NCI-H1092 treated with DMSO at 0.1 percent for 48 hours (cell line): ENCODE measurements at regions not wholly inside any gene's neighbourhood (a gene's known extent, or its start where the extent isn't known, plus 50 kb on each side); places are given as distances from the start of the nearest gene placed in this dataset.
A peak's percentile ranks its signal among the peaks of the same experiment; 100 is the strongest.

Source experiments
- DNase-seq: peaks from one replicate; lab custom pipeline; 2025; lab: John Stamatoyannopoulos, UW

DNA sequence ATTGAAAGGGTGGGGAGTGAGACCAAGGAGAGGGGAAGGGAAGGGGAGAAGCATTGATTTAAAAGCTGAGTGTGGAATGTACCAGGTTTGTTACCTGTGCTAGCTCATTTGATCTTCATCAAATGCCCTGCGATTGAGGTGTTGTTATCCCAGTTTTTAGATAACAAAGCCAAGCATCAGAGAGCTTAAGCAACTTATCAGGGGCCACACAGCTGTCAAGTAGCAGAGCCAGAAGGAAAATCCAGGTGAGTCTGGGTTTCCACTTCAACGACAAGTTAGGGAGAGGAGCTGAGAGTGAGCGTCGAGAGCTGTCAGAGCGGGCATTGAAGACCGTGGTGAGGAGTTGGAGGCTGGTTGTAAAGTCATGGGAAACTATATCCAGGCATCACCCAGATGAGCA lies 146.9 kb upstream of the IRF2BP2 start:
- DNase-seq = no peak

DNA sequence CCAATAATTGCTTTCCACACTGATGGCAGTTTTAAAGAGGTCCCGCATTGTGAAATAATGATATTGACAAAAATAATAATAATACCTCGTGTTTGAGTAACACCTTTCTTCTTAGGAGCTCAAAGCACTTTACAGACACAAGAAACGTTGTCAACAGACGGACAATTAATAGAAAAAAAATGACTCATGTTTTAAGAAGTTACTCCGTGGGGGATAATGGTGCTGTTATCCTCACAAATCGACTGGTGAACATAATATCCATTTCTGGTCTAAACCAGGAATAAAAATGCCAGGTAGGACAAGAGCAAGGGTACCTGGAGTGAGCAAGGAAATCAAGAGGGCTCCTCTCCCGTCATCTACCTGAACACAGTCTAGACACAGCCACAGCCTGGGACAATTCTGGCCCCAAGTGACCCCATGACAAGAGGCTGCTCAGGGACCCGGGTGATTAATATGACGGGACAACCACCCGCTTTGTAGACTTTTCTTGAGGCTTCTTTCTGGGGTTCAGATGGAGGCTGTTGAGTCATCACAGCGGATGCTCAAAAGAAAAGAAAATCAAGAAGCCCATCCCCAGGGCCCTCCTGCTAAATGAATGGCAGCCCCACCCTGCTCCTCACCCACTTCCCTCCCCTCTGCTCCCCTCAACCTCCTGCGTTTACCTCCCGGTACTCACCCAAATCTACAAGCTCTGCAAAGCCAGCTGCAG lies 146.2 kb upstream of the IRF2BP2 start:
- no peak for DNase-seq

DNA sequence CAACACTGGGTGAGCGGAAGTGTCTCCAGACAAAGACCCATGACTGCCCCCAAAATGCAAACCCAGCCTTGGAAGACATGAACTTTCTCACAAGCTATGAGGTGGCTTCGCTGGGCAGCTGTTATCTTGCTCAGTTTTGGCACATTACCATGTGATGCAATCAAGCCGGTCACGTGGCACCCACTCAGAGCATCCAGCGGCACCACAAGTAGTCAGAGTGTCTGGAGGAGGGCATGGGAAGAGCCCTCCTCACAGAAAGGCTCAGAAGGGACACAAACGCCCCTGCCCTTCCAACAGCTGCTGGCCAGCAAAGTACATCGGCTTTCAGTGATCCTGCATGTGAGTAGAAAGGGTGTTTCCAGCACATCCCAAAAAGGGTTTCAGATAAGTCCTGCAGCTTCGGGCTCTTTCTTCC lies 145.5 kb upstream of the IRF2BP2 start:
- peak; percentile 84 for DNase-seq

DNA sequence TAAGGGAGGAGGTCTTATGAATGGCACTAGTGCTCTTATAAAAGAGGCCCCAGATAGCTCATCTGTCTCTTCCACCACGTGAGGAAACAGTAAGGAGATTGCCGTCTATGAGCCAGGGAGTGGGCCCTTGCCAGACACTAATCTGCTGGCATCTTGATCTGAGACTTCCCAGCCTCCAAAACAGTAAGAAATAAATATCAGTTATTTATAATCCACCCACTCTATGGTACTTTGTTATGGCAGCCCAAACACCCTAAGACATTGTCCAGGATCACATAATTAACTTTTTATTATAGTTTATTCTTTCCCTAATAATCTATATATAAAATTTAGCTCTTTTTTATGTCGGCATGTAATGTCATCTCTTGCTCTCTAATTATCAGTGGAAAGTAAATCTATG lies 144.0 kb upstream of the IRF2BP2 start:
- no peak for DNase-seq

DNA sequence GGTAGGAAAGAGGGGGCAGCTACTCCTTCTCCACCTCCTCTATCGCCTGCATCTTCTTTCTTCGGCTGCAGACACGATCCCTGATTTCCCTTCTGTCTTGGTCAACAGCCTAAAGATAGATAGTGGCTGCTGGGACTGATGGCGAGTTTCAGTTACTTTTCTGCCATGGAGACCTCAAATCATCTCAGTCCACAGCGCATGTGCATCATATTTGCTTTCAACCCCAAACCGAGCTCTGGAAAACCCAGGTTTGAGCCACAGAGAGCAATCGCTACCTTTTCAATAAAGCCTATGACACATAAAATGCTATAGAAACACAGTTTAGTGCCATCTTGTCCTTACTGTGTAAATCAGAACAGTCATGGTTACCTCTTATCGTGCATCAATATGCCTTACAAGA lies 142.9 kb upstream of the IRF2BP2 start:
- no peak for DNase-seq

DNA sequence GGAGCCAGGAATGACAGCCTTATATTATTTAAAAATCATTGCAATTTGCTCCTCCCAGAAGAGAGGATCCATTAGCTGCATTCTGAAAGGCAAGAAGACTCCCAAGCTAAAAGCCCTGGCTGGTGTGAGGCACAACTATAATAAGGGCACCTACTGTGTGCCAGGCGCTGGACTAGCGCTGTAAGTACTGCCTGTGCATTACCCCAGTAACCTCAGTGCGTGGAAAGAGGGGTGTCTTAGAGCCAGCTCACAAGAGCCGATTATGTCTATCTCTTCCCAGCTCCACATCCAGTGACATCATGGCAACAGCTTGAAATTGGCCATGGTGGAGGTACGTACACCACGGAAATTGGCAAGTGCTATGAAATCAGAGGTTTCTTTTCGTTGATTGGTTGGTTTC lies 141.7 kb upstream of the IRF2BP2 start:
- DNase-seq = no peak

DNA sequence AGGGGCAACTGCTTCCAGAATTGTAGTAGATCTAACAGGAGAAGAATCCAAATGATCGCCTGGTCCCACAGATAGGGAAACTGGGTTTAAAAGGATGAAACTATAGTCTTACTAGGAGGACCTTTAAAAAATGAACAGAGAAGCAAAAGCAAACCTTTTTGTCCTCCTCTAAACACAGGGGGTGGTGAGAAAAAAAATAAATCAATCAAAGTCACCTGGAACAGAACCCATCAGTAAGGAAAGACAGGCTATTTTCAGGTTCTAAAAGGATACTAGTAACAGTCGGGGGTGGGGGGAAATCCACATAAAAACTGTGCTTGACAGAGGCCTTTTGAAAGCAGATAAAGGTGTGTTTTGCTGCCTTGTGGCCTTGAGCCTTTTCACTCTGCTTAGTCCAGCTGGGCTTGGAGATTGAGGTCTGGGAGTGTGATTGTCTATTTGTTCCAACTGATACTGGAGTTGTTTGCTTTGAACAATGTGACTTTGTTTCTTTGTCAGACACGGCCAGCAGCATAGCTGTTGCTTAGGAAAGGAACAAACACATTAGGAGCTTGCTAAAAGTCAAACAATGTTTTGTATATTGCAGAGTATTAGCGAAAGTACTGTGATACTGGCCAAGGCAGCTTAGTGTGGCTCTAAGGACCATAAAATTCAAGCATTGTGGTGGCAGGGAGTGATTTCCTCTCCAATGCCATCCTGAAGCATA lies 141.1 kb upstream of the IRF2BP2 start:
- DNase-seq = peak; percentile 92

DNA sequence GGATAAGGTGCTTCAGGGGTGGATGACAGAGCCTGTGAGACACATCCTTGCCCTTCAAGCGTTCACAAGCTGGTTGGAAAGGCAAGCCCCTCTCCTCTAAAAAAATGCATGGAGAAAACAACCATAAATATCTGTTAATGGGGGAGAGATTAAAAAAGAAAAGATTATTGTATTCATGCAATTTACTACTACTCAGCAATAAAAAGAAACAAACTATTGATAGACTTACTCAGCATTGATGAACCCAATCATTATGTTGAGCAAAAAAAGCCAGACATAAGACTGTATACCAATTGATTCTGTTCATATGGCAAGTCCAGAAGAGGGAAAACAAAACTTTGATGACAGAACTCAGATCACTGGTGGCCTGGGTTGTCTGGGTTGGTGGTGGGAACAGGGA lies 138.7 kb upstream of the IRF2BP2 start:
- no peak for DNase-seq

DNA sequence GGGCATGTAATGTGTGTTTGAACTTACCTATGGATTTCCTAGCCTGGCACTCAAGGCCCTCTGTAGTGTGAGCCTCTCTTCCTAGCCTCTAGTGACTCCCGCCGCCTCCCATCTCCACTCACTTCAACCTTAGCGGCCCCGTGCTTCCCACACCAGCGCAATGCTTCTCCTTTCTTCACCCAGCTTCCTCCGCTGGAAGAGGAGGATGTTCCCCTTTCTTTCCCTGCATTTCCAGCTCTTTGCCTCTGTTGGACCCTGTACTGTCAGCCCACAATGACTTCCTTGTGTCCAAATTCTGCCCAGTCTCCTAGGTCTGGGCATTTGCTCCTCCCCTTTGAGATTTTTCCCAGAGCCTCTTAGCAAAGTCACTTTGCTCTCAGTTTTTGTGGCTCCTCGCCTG lies 138.1 kb upstream of the IRF2BP2 start:
- DNase-seq = no peak

DNA sequence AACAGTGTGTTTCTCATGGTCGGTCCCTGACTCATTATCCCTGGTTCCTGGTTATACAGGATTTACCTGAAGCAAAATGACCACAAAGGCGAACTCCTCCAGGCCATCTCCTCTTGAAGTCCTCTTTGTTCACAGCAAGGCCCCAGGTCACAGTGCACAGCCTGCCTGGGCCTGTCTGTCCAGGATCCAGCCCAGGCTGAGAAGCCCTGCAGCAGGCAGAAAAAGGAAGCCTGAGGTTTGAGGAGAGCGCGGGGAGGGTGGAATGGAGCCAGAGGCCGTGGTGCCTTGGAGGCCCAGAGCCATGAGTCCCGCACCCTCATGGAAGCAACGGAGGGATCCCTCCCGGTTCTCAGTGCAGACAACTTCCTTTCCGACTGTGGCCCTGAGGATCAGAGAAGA lies 136.8 kb upstream of the IRF2BP2 start:
- peak; percentile 72 for DNase-seq

DNA sequence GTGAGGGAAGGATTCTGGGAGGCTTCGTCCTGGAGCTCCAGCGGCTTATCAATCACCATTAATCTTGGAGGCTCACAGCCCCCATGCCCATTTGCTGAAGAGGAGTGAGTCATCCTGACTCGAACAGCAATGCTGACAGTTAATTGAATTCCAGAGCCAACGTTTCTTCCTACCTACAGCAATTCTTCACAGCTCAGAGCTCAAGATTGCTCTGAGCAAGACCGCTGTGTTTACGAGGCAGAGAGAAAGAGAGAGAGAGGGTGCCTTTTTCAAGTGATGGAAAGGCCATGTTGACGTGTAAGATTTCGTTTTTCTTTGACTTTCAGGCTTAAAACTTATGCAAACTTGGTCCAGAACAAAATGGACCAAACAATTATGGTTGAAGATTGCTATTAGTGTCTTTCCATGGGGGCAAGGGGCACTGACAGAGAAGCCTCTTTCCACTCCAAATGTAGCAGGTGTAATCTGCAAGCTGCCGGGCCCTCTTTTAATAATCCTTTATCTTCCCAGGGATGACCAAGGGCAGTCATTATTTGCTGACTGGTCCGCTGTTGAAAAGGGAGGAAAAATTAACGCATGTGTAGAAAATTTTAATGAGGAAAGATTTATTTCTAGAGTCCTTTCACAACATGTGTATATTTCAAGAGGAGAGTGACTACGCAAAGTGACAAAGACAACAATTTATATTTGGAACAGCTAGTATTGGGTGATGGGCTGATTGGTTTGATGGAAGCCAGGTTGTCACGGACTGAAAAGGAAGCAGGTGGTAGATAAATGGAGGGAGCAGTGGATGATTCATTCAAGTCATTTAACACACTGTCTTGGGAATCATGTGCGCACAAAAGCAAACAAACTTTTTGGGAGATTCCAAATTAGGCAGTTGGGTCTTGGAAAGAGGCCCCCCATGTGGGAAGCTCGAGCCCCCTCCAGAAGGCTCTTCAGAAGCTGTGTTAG lies 136.1 kb upstream of the IRF2BP2 start:
- peak; percentile 80 for DNase-seq

DNA sequence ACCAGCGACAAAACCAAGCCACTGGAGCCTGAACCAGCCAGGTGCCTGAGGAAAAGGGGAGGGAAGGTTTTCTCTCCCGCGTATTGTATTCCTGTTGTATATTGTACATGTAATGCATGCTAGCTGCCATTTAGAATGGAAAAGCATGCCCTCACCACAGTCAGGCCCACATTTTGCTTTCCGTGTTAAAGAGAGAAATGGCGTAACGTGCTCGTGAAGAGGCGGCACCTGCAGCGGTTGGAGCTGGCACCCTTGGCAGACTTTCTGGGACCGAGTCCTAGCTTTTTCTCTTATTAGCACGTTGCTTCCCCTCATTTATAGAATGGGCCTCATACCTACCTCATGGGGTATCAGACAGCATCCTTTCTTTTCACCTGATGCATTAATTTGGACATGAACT lies 135.3 kb upstream of the IRF2BP2 start:
- DNase-seq = peak; percentile 80

DNA sequence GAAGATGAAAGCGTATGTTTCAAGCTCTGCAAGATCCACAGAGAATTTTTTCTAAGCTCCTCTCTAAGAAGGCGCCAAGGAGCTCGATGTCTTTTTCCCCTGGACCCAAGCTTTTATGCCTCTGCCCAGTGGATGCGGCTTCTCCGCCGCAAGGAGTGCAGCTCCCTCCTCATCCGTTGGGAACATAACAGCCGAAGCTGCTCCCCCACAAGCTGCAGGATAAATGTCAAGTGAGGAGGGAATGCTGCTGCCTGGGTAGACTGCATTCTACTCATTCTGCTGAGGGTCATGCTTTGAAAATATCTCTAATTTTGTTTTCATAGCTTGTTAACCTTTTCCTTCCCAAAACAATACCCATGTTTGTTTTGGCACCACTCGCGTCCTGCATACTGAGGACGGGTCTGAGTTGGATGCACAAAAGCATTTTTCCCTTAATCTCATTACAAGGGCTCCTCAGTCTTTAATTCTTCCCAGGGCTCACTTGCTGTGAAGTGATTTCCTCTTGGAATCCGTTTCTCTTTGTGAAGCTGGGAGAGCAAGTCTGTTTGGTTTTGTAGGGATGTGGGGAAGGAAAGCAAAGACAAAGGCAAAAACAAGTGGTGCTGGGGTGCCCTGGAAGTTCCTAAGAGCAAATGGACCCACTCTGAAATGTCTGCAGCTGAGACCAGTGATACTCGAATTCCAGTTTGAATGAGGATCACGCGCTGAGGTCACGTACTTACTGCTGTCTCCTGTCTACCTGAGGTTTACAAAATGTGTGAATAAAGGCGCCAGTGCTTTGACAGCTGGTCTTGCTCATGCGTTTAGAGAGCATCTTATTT lies 134.0 kb upstream of the IRF2BP2 start:
- peak; percentile 97 for DNase-seq

DNA sequence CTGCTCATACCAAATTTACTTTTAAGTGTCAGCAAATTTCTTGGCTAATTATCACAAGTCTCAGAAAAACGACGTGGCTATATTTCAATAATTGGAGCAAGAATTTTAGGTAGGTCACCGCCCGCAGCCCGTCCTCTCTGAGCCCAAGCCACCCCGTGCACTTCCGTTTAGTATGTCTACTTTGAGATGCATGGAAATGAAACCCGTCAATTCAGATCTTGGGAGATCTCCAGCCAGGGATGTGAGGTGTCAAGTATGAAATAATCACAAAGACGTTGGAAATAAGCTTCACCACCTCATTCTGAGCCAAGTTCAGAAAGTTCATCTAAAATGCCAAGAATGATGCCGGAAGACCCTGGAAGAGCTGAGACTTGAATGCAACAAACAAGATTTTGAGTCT lies 132.6 kb upstream of the IRF2BP2 start:
- no peak for DNase-seq

DNA sequence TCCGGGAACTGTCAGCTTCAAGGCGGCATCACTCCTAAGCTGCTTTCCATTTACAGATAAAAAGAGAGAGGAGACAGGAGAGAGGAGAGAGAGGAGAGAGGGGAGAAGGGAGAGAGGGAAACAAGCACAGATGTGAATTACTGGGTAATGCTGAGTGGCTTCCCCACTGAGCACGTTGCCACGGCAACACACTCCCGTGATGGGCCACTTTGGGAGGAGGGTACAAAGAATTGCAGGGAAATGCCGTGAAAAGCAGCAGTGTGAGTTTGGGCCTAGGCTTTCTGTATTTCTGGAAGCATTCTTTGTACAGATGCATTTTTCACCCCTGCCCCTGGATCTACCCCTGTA lies 128.0 kb upstream of the IRF2BP2 start:
- peak; percentile 88 for DNase-seq

DNA sequence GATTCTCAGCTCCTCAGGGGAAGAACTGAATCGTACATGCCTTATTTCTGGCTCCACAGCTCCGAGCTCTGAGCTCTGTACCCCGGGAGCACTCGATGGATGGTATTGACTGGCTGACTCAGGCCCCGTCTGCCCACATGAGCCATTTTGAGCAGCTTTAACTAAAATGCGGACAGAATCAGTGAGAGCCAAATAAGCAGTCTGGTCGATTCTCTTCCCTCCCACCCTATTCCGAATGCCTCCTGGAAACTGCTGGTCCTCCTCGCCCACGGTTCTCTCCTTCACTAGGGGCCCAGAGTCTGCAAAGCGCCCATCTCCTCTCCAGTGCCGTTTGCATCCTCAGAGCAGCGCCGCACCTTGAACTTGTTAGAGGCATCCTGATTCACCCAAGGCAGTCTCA lies 125.9 kb upstream of the IRF2BP2 start:
- DNase-seq = no peak

DNA sequence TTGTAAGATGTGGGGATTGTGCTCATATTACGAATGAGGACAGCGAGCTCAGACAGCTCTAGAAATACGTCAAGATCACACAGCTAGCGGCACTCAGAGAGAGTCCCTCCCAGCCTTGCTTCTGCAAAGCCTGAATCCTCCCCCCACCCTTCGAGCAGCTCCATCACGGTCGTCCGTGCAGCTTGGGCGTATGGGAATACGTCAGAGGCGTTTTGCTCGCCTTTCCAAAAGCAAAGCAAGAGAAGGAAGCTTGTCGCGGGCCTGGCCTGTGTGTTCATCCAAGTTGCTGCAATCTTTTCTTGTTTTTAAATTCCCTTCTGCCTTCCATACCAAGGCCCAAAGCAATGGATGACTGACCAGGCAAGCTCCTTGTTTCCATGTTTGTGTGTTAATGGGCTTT lies 125.5 kb upstream of the IRF2BP2 start:
- DNase-seq = no peak

DNA sequence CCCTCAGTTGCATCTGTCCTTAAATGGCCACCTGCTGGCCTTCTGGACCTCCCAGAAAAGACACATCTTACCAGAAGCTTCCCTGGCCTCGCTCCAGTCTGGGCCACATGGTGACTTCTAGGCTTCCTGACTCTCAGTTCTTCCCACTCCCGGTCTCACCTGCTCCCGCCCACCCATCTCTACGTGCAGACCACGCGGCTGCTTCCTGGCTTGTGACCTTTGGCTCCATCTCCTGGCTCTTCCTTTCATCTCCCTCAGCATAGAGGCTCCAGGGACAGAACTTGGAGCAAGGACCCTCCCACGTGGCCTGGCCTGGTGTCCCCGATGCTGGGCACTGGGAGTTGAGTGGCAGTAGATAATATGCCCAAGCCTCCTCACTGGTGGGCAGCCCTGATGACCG lies 124.9 kb upstream of the IRF2BP2 start:
- peak; percentile 29 for DNase-seq

DNA sequence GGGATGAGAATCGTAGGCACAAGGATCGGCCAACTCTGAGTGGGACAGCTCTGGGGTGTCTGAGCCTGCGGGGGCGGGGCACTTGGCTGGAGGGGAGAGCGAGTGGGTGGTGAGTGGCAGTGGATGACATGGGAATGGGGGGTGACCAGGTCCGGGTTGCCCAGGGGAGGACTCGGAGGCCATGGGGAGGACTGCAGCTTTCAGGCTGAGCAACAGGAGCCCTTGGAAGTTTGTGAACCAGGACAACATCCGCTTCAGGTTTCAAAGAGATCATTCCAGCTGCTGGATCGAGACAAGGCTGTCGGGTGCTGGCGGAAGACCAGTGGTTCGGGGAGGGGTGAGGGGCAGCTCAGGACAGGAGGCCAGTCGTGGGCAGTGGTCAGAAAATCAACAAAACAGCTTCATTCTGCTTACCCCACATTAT lies 124.4 kb upstream of the IRF2BP2 start:
- DNase-seq = no peak

DNA sequence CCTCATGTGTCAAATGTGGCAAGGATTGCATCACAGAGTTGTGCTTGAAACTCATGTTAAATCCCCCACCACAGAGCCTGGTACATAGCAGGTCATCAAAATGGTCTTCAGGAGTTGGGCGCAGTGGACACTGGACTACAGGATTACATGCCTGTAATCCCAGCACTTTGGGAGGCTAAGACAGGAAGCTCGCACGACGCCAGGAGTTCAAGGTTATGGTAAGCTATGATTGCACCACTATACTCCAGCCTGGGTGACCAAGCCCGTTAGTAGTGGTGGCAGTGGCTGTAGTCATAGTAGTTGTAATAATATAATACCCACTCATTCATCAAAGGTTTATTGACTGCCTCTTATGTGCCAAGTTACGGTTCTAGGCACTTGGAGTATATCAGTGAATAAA lies 123.4 kb upstream of the IRF2BP2 start:
- DNase-seq = no peak

DNA sequence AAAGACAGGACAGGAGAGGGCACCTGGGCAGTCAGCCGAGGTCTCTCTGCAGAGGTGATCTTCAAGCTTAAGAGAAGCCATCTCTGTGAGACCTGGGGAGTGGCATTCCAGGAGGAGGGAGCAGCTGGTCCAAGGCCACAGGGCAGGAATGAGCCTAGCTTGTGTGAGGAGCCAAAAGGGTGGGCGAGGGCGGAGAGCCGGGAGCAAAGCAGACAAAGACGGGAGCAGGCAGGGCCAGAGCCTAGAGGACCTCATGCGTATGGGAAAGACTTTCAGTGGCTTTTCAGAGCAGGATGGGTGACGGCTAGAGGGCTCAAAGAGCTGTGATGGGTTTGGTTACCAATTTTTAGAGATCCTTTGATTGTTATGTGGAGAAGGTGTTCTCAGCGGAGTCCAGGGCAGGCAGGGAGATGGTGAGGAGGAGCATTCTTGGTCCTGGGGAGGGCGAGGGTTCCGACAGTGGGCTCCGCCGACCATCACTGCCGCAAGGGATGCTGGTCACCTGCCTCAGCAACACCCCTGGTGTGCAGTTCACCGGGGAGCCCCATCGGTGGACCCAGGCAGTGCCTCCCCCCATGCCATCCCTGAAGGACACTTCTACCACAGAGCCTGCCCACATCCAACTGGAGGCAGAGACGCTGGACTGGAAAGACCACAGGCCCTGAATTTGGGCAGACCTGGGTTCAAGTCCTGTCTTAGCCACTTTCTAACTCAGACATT lies 122.9 kb upstream of the IRF2BP2 start:
- no peak for DNase-seq
